GM18909 (cell line): ENCODE measurements at regions not wholly inside any gene's neighbourhood (a gene's known extent, or its start where the extent isn't known, plus 50 kb on each side); places are given as distances from the start of the nearest gene placed in this dataset.

Source experiments
- ATAC-seq: cut with Tn5 transposase; IDR thresholded peaks from one replicate; pipeline ENCODE4 v1.9.1; 2021; ENCODE audit warnings: mild to moderate bottlenecking; ENCODE audit not compliant: unreplicated experiment, poor library complexity

GRCh38 chr7:115123441-115123840 lies 201.5 kb downstream of the MDFIC start:
- ATAC-seq: no peak

DNA sequence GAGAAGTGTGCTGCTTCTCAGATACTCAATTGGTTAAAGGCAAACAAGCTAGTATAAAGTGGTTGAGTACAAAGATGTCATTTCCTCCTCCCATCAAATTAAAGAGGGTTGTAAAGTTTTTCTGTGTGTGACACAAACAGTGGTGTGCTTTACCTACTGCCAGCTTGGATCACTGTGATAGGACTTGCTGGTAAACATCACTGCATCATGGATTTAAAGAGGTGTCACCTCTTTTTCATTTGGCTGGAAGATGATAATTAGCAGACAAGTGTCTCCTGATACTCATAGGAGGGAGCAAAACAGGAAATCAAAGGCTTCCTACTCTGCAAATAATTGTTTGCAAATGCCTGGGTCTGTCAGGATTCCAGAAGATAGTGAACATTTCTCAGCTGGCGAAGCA lies 200.5 kb downstream of the MDFIC start:
- no peak for ATAC-seq

DNA sequence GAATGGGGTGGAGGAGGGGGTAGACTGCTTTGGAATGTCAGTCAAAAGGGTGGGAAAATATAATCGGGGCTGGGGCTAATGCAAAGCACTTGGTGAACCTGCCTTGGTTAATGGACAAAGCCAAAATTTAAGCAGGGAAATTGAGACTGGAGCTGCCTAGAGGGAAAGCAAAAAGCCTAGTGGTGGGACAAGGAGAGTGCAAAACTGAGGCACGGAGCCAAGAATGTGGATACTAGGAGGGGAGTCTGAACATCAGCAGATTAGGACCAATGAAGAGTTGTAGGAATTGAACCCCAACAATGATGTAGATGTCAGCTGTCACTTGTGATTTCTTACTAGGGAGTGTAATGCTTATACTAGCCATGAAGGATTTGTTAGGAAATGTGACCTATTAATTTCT lies 195.9 kb downstream of the MDFIC start:
- ATAC-seq: no peak

GRCh38 chr7:115116773-115117715 lies 195.2 kb downstream of the MDFIC start:
- ATAC-seq: peak; percentile 73

- no peak for ATAC-seq
These were observed 191.9 kb downstream of the MDFIC start for GRCh38 chr7:115113776-115114175.

- ATAC-seq: no peak
These were observed 191.2 kb downstream of the MDFIC start for GRCh38 chr7:115113131-115113530.

- ATAC-seq: no peak
These were observed 188.6 kb downstream of the MDFIC start for GRCh38 chr7:115110523-115110922.

DNA sequence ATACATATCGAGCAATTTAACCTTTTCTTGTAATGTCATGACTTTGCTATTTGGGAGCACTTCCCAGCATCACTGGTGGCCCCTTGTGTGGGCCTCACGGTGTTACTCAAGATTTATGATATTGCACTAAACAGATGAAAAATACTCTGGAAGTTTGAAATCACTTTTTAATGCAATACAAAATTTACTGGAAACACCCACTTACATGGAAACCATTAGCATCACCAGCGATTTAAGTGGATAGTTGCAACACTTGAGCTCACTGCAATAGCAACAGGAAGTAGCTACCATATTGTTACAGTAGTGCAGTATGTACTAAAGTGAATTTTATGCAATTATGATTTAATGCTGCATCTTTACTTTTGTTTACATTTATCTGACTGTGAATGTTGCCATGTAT lies 184.4 kb downstream of the MDFIC start:
- ATAC-seq: no peak

- no peak for ATAC-seq
These were observed 180.8 kb downstream of the MDFIC start for GRCh38 chr7:115102738-115103137.

- no peak for ATAC-seq
These were observed 179.3 kb downstream of the MDFIC start for GRCh38 chr7:115101199-115101598.

GRCh38 chr7:115099906-115100305 lies 178.0 kb downstream of the MDFIC start:
- ATAC-seq: no peak

DNA sequence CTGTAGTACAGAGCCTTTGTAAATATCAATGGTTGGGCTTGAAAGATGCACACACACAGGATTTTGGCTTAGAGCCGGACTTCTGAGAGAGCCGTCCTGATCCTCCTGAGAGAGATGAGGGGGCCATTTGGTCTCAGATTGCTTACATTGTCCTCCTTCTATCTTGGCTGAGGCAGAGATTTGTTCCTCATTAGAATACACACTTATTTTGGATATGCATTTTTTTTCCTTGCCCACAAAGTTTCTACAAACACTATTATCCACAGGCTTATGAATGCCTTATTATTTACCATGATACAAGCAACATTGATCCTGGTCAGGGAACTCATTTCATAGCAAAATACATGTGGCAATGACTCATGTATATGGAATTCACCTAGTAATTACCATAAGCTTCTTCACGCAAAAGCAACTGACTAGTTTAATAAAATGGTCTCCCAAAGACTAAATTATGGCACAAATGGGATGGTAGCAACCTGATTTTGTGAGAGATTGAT lies 175.3 kb downstream of the MDFIC start:
- ATAC-seq: no peak

GRCh38 chr7:115096262-115096661 lies 174.4 kb downstream of the MDFIC start:
- ATAC-seq: no peak

- no peak for ATAC-seq
These were observed 172.3 kb downstream of the MDFIC start for GRCh38 chr7:115094163-115094562.

GRCh38 chr7:115088893-115089292 lies 167.0 kb downstream of the MDFIC start:
- ATAC-seq: no peak

DNA sequence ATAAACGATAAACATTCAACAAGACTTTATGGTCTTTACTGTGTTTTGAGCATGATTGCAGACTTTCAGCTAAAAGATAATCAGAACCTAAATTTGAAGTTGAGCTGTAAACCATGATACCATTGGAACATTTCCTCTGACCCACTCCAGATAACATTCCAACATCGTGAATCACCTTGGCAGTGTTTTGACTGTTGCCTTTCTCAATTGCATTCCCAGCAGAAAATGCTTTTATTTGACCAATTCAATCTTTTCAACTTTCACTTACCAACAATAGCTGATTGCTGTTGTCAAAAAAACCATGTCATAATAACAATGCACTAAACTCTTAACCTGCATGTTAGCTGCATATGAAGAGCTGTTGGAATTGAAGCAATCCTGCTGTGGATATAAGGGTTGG lies 165.5 kb downstream of the MDFIC start:
- no peak for ATAC-seq

DNA sequence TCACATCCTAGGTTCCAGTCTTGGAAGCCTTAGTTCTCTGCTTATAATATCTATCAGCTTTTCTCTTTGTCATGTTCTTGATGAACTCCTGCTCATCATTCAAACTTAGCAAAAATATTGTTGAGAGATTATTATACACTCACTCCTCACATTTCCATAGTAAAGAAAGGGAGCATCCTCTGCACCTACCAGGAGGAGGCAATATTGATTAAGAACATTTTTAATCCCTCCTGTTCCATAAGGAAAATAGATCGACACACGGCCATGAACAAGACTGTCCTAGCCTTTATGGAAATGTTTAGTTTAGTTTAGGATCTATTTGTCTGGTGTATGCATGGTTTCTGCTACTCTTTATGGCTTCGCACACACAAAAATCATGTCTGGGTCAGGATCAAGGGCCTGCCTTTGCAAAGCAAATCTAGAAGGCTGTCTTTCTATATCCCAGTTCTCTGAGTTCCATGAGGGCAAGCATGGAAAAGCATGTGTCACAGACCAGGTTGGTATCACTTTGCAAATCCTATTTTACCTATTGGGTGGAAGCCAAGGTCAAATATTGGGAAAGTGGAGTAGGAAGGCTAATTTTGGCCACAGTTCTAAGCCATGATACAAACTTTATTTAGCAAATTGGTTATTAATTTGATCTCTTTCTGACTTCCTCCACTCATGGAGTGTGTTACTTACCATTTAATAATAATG lies 164.4 kb downstream of the MDFIC start:
- ATAC-seq: no peak

GRCh38 chr7:115085421-115085820 lies 163.5 kb downstream of the MDFIC start:
- ATAC-seq: no peak

DNA sequence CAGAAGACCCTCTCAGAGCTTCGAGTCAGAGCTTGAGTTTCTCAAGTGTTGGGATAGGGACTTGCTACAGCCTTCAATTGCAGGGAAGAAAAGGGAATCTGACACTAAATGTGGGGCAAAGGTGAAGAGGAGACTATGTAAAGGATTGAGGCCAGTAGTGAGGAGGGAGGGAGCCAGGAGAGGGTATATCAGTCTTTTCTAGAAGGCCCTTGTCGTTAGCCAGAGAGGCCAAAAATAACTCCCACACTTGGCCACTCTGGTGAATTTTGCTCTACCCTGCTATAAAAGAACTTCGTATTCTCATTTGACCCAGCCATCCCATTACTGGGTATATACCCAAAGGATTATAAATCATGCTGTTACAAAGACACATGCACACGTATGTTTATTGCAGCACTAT lies 162.0 kb downstream of the MDFIC start:
- no peak for ATAC-seq

GRCh38 chr7:115081772-115082171 lies 159.9 kb downstream of the MDFIC start:
- no peak for ATAC-seq

DNA sequence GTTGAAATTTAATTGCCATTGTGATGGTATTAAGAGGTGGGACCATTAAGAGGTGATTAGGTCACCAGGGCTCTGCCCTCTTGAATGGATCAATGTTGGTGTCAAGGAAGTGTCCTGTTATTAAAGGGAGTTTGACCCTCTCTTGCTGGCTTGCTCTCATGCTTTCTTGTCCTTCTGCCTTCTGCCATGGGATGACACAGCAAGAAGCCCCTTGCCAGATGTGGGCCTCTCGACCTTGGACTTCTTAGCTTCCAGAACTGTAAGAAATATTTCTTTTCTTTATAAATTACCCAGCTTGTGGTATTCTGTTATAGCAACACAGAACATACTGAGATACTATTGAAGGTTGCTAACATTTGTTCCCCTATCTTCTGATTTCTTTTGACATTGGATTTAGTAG lies 157.0 kb downstream of the MDFIC start:
- ATAC-seq: no peak
